ENCODE measurements at regions not wholly inside any gene's neighbourhood (a gene's known extent, or its start where the extent isn't known, plus 50 kb on each side); places are given as distances from the start of the nearest gene placed in this dataset.

DNA sequence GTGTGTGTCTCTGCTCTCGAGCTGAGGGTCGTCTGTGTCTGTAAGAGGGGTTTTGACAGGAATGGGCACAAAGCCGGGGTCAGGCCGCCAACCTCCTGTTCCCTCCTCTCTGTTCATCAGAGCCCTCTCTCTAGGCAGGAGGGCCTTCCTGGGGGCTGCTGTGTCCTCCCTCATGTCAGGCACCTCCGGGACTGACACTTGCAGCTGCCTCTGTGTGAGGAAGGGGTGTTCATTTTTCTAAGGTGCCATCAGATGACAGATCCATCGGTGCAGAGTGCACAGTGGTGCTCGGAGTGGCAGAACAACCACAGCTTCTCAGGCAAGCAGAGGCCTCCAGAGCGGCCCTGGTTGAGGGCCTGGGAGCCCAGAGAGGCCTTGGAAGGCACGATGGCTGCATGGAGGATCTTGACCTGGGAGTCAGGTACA, 265.4 kb upstream of the B3GAT1 start:
- Histone ChIP-seq H3K4me3 (ENCODE audit: control extremely low read depth in 1 of 5, extremely low read depth in 1 of 5, insufficient read depth in 1 of 5, low read depth in 2 of 5, low read length in 4 of 5) (no peak overlapping the region), H3K27me3 (replicated peaks in 1 of 4; ENCODE audit: control extremely low read depth in 1 of 4, control insufficient read depth in 3 of 4, insufficient read depth in 4 of 4, low read length in 3 of 4) (no peaks in the 10 kb centered on the region), H2AFZ (ENCODE audit: insufficient read depth, low read depth, low read length, poor library complexity, severe bottlenecking) (no peak overlapping the region), H3K79me2 (ENCODE audit: control insufficient read depth, insufficient read depth, low read length) (no peaks in the 10 kb centered on the region), H3K9me3 (ENCODE audit: control extremely low read depth in 1 of 3, control insufficient read depth in 2 of 3, insufficient read depth in 1 of 3, low read length in 2 of 3) (peaks cover 0 to 2% (median 0%) of the 10 kb centered on the region in 3 donors), H3K9ac (ENCODE audit: low read length) (no peak overlapping the region), H3K4me2 (replicated peaks; ENCODE audit: low read depth, low read length, poor library complexity, severe bottlenecking) (no peak overlapping the region), H4K20me1 (ENCODE audit: control insufficient read depth, insufficient read depth, low read length, poor library complexity, severe bottlenecking) (no peaks in the 10 kb centered on the region), H3K27ac (ENCODE audit: low read length in 2 of 2) (no peak overlapping the region), H3K4me1 (ENCODE audit: control insufficient read depth in 2 of 2, insufficient read depth in 2 of 2, low read length in 2 of 2) (no peaks in the 10 kb centered on the region), H3K36me3 (replicated peaks in 1 of 2; ENCODE audit: control extremely low read depth in 1 of 2, control insufficient read depth in 1 of 2, extremely low read depth in 1 of 2, insufficient read depth in 2 of 2, low read length in 1 of 2) (no peaks in the 10 kb centered on the region)
- Mint-ChIP-seq H3K9me3 (ENCODE audit: insufficient read depth) (no peaks in the 10 kb centered on the region), H3K4me1 (no peaks in the 10 kb centered on the region), H3K27me3 (peaks cover 5% of the 10 kb centered on the region), H3K4me3 (no peak overlapping the region), H3K27ac (no peak overlapping the region)
- WGBS (ENCODE audit: insufficient coverage): 71% methylated on average over 4 of the region's 9 CpGs
- CTCF ChIA-PET: no interaction called here
- POLR2A ChIA-PET: no interaction called here
- intact Hi-C loops (cut with micrococcal nuclease): no loop called here
- DNase-seq: no peak
- no peak for ATAC-seq (ENCODE audit: low read depth)
- TF ChIP-seq CTCF (IDR thresholded peaks at IDR 0.05): no peak
- TF ChIP-seq EZH2 (IDR thresholded peaks at IDR 0.05; ENCODE audit: borderline replicate concordance, insufficient read depth, low read depth, low read length, poor library complexity, severe bottlenecking): no peak

GRCh38 chr11:134676516-134677287, 264.7 kb upstream of the B3GAT1 start:
- no peaks in the 10 kb centered on the region for H3K27me3 Mint-ChIP-seq
- no peaks in the 10 kb centered on the region for H3K27me3 ChIP-seq (replicated peaks in 1 of 4; ENCODE audit: control extremely low read depth in 1 of 4, control insufficient read depth in 3 of 4, insufficient read depth in 4 of 4, low read length in 3 of 4)
- H3K79me2 ChIP-seq (ENCODE audit: control insufficient read depth, insufficient read depth, low read length): no peaks in the 10 kb centered on the region
- H3K4me1 Mint-ChIP-seq: no peaks in the 10 kb centered on the region
- no peak overlapping the region for H3K9ac ChIP-seq (ENCODE audit: low read length)
- H3K36me3 ChIP-seq (replicated peaks in 1 of 2; ENCODE audit: control extremely low read depth in 1 of 2, control insufficient read depth in 1 of 2, extremely low read depth in 1 of 2, insufficient read depth in 2 of 2, low read length in 1 of 2): no peaks in the 10 kb centered on the region
- POLR2A ChIA-PET: no interaction called here
- H2AFZ ChIP-seq (ENCODE audit: insufficient read depth, low read depth, low read length, poor library complexity, severe bottlenecking): no peak overlapping the region
- H4K20me1 ChIP-seq (ENCODE audit: control insufficient read depth, insufficient read depth, low read length, poor library complexity, severe bottlenecking): no peaks in the 10 kb centered on the region
- H3K27ac ChIP-seq (ENCODE audit: low read length in 2 of 2): no peak overlapping the region
- TF ChIP-seq EZH2 (IDR thresholded peaks at IDR 0.05; ENCODE audit: borderline replicate concordance, insufficient read depth, low read depth, low read length, poor library complexity, severe bottlenecking): no peak
- no peak for TF ChIP-seq CTCF (IDR thresholded peaks at IDR 0.05)
- no peaks in the 10 kb centered on the region for H3K9me3 ChIP-seq (ENCODE audit: control extremely low read depth in 1 of 3, control insufficient read depth in 2 of 3, insufficient read depth in 1 of 3, low read length in 2 of 3)
- no peak for DNase-seq
- H3K4me2 ChIP-seq (replicated peaks; ENCODE audit: low read depth, low read length, poor library complexity, severe bottlenecking): no peak overlapping the region
- ATAC-seq (ENCODE audit: low read depth): no peak
- no peaks in the 10 kb centered on the region for H3K4me1 ChIP-seq (ENCODE audit: control insufficient read depth in 2 of 2, insufficient read depth in 2 of 2, low read length in 2 of 2)
- intact Hi-C loops (cut with micrococcal nuclease): no loop called here
- H3K4me3 ChIP-seq (ENCODE audit: control extremely low read depth in 1 of 5, extremely low read depth in 1 of 5, insufficient read depth in 1 of 5, low read depth in 2 of 5, low read length in 4 of 5): no peak overlapping the region
- H3K27ac Mint-ChIP-seq: no peak overlapping the region
- H3K9me3 Mint-ChIP-seq (ENCODE audit: insufficient read depth): no peaks in the 10 kb centered on the region
- no peak overlapping the region for H3K4me3 Mint-ChIP-seq
- CTCF ChIA-PET: no interaction called here
- 89% methylated on average over 16 of the region's 16 CpGs for WGBS (ENCODE audit: insufficient coverage)
